ENCODE measurements at regions not wholly inside any gene's neighbourhood (a gene's known extent, or its start where the extent isn't known, plus 50 kb on each side); places are given as distances from the start of the nearest gene placed in this dataset.

DNA sequence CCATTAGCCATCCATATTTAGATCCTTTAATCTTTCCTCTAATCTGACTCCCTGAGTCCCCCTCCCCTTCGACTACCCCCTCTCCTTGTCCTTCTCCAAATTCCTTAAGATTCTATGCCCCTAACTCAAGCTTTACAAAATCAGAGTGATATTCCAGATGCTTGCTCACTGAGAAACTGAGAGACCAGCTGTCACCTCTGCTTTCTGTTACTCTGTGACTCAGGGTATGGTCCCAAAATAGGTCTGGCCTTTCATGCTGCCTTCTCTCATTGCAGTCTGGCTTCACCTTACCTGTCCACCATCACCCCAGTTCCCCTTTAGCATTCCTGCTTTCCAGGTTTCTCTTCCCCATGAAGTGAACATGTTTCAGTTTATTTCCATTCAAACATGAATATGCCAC lies 383.3 kb upstream of the SLC30A5 start:
- no peaks in the 10 kb centered on the region for H3K36me3 ChIP-seq (ENCODE audit: insufficient read depth in 1 of 2, low read depth in 1 of 2)
- peak; percentile 88 to 96 (median 90) for ATAC-seq
- WGBS, 3 donors, result 14 to 23% (median 20%) methylated on average over 1 of the region's 1 CpG

DNA sequence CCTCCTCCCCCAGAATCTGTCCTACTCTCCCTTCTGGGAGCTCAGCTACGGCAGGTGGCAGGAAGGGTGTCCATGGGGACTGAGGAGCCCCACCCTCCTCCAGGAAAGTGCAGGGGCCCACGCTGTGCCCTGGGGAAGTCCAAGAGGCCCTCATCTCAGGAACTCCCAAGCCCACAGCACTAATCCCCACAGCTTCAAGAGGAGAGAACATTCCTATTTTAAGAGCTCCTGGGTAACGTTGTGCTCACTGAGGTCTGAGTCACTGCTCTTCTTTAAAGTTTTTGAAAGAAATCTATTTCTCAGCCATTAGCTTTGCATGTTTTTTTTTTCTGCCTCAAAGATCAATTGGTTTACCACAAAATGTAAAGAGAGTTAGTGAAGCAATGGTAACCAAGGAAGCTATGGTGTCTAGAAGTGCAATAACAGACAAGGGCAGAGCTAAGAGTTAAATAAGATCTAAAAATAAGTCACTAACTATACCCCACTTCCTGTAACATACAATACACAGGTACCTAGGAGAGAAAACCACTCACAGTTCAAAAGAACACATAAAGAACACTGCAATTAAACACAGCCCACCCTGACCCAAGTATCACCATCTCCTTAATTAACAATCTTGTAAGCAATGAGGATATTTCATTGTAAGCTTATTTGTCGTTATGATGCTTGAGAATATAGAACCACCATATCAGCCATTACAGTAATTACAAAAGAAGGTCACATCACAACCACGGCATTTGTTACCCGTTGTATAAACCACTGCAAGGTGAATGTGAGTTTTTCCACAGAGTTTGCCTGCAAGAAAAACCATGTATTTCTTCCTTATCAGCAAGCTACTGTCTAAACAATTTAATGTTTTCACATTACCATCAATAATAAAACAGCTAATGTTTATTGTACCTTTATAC lies 382.3 kb upstream of the SLC30A5 start:
- no peaks in the 10 kb centered on the region for H3K9me3 ChIP-seq
- 51 to 64% (median 55%) methylated on average over 5 to 6 of the region's 6 CpGs for WGBS, 3 donors
- intact Hi-C loops (cut with DNase I), result loop anchor here (2.0 to 10.0 kb wide), 2 partner anchors 83 to 423 kb away; no protein-coding TSS in a partner anchor
- H3K4me3 ChIP-seq, result no peak overlapping the region
- DNase-seq, result no peak
- TF ChIP-seq, protein P1, sequence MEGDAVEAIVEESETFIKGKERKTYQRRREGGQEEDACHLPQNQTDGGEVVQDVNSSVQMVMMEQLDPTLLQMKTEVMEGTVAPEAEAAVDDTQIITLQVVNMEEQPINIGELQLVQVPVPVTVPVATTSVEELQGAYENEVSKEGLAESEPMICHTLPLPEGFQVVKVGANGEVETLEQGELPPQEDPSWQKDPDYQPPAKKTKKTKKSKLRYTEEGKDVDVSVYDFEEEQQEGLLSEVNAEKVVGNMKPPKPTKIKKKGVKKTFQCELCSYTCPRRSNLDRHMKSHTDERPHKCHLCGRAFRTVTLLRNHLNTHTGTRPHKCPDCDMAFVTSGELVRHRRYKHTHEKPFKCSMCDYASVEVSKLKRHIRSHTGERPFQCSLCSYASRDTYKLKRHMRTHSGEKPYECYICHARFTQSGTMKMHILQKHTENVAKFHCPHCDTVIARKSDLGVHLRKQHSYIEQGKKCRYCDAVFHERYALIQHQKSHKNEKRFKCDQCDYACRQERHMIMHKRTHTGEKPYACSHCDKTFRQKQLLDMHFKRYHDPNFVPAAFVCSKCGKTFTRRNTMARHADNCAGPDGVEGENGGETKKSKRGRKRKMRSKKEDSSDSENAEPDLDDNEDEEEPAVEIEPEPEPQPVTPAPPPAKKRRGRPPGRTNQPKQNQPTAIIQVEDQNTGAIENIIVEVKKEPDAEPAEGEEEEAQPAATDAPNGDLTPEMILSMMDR (IDR thresholded peaks at IDR 0.05), result no peak
- H3K36me3 ChIP-seq (ENCODE audit: insufficient read depth in 1 of 2, low read depth in 1 of 2), result no peaks in the 10 kb centered on the region
- peak; percentile 38 to 66 (median 60) for ATAC-seq
- peaks cover 44% of the 10 kb centered on the region for H3K4me1 ChIP-seq
- no peaks in the 10 kb centered on the region for H3K27me3 ChIP-seq (ENCODE audit: insufficient read depth in 3 of 3, low read length in 2 of 3)
- H3K27ac ChIP-seq, result peak overlapping the region; percentile 85

More for the DNA sequence above, 383.3 kb upstream of the SLC30A5 start:
- intact Hi-C loops (cut with DNase I), result loop anchor here (2.0 to 10.0 kb wide), 2 partner anchors 84 to 422 kb away; no protein-coding TSS in a partner anchor
- TF ChIP-seq, protein P1 (IDR thresholded peaks at IDR 0.05), result no peak
- Histone ChIP-seq H3K4me1 (peaks cover 44% of the 10 kb centered on the region), H3K27me3 (ENCODE audit: insufficient read depth in 3 of 3, low read length in 2 of 3) (no peaks in the 10 kb centered on the region), H3K27ac (peak overlapping the region; percentile 85), H3K9me3 (no peaks in the 10 kb centered on the region), H3K4me3 (no peak overlapping the region)
- DNase-seq, result no peak

DNA sequence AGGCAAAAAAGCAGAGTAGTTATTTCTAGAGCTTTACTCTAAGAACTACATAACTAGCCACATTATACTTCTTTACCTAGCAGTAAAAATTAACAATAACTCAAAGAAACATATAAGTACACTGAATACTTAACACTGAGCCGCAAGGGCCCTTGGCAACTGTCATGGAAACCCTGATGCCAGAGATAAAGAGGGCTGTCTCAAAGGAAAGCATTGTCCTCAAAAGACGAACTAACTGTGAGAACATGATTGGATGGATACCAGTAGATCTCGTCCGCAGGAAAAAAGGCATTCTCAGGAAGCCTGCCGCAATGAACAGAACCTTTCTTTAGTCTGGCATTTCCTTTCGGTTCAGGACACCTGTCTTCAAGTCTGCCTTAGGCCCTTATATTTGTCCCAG lies 379.0 kb upstream of the SLC30A5 start:
- Histone ChIP-seq H3K4me1 (peaks cover 16% of the 10 kb centered on the region), H3K9me3 (no peaks in the 10 kb centered on the region), H3K4me3 (no peak overlapping the region), H3K27me3 (ENCODE audit: insufficient read depth in 3 of 3, low read length in 2 of 3) (no peaks in the 10 kb centered on the region), H3K27ac (no peak overlapping the region), H3K36me3 (ENCODE audit: insufficient read depth in 1 of 2, low read depth in 1 of 2) (no peaks in the 10 kb centered on the region)
- ATAC-seq, result no peak
- intact Hi-C loops (cut with DNase I), result loop anchor here in 1 of 2 donors (10.0 kb wide), 1 partner anchor 80 kb away; no protein-coding TSS in a partner anchor
- TF ChIP-seq, protein P1 (IDR thresholded peaks at IDR 0.05), result no peak
- no peak for DNase-seq
- 67 to 74% (median 72%) methylated on average over 6 of the region's 6 CpGs for WGBS, 3 donors

DNA sequence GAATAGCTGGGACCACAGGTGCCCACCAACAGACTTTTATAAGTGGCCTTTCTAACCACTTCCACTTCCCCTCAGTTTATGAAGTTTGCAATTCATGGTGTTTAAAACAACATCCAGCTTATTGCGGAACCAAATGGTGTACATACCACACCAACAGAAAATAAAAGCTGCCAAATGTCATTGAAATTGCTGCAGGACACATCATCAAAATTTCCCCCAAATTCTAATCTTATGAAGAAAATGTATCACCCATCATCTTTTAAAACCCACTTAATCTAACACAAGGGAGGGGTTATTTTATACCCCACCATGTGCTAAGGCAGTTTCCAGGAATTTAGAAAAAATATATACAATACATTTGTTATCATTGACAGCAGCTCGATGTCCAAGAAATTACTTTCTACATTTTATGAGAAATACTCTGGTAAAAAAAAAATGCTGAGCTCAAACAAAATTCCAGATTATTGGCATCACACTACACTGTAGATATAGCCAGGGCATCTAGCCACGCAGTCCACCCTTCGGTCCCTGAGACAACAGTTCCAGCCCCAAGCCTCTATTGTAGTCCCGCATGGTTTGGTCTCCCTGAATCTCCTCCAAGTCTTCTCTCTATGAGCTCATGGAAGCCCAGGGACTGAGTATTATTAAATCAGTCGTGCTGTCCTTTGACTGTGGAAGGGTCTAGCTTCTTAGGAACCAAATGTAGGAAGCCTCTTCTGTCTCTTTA lies 372.8 kb upstream of the SLC30A5 start:
- ATAC-seq, result no peak
- Histone ChIP-seq H3K27me3 (ENCODE audit: insufficient read depth in 3 of 3, low read length in 2 of 3) (no peaks in the 10 kb centered on the region), H3K27ac (no peak overlapping the region), H3K36me3 (ENCODE audit: insufficient read depth in 1 of 2, low read depth in 1 of 2) (no peaks in the 10 kb centered on the region), H3K9me3 (no peaks in the 10 kb centered on the region), H3K4me1 (peaks cover 5% of the 10 kb centered on the region), H3K4me3 (no peak overlapping the region)
- WGBS, 3 donors, result 53 to 72% (median 55%) methylated on average over 6 of the region's 6 CpGs
- intact Hi-C loops (cut with DNase I), result no loop called here
- no peak for DNase-seq
- TF ChIP-seq, protein P1 (IDR thresholded peaks at IDR 0.05), result no peak
